ENCODE measurements at regions not wholly inside any gene's neighbourhood (a gene's known extent, or its start where the extent isn't known, plus 50 kb on each side); places are given as distances from the start of the nearest gene placed in this dataset.

GRCh38 chr10:88063861-88064557, 200.6 kb downstream of the PTEN start:
- H3K36me3 Mint-ChIP-seq (ENCODE audit: insufficient read depth) = no peaks in the 10 kb centered on the region
- no peak overlapping the region for H3K27ac Mint-ChIP-seq
- no peak for TF ChIP-seq CTCF (IDR thresholded peaks at IDR 0.05; ENCODE audit: unreplicated experiment)
- no peaks in the 10 kb centered on the region for H3K27me3 Mint-ChIP-seq
- peaks cover 19% of the 10 kb centered on the region for H3K4me1 Mint-ChIP-seq (ENCODE audit: low read depth)
- no peak for DNase-seq (ENCODE audit: low spot score, unreplicated experiment)
- no peak overlapping the region for H3K4me3 Mint-ChIP-seq (ENCODE audit: low read depth)
- H3K9me3 Mint-ChIP-seq (ENCODE audit: low read depth) = peaks cover 4% of the 10 kb centered on the region

- H3K27me3 Mint-ChIP-seq = no peaks in the 10 kb centered on the region
- TF ChIP-seq CTCF (IDR thresholded peaks at IDR 0.05; ENCODE audit: unreplicated experiment) = no peak
- no peak overlapping the region for H3K4me3 Mint-ChIP-seq (ENCODE audit: low read depth)
- no peak for DNase-seq (ENCODE audit: low spot score, unreplicated experiment)
- H3K4me1 Mint-ChIP-seq (ENCODE audit: low read depth) = peaks cover 19% of the 10 kb centered on the region
- H3K9me3 Mint-ChIP-seq (ENCODE audit: low read depth) = peaks cover 4% of the 10 kb centered on the region
- H3K27ac Mint-ChIP-seq = no peak overlapping the region
- no peaks in the 10 kb centered on the region for H3K36me3 Mint-ChIP-seq (ENCODE audit: insufficient read depth)
Observed at GRCh38 chr10:88064608-88065382, 201.4 kb downstream of the PTEN start.

DNA sequence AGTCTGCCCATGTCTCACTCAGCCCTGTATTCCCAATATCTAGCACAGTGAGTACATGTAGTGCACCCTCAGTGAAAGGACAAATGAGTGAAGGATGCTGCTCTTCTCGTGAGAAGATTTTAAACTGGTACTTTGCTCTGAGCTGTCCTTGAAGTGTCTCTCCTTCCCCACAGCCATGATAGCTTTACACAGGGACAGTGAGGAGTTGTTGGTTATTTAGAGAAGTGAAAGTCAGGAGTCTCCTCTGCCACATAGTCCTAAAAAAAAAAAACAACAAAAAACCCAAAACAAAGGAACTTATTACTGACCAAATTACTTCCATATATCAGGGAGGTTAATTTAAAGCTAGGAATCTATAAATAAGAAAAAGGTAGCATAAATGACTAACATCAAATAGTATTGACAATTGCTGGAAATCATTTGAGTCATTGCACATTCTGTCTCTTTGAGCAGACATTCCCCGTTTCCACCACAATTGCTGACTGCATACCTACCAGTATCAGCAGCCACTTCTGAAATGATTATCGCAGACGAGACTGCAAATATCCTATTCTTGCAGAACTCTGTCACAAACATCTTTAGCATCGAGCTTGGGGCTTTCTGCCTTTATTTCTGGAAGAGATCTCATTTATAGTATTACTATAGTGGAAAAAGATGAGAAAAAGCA, 202.1 kb downstream of the PTEN start:
- Mint-ChIP-seq H3K9me3 (ENCODE audit: low read depth) (peaks cover 2% of the 10 kb centered on the region), H3K4me1 (ENCODE audit: low read depth) (peaks cover 19% of the 10 kb centered on the region), H3K27ac (no peak overlapping the region), H3K36me3 (ENCODE audit: insufficient read depth) (no peaks in the 10 kb centered on the region), H3K27me3 (no peaks in the 10 kb centered on the region), H3K4me3 (ENCODE audit: low read depth) (no peak overlapping the region)
- DNase-seq (ENCODE audit: low spot score, unreplicated experiment) = no peak
- no peak for TF ChIP-seq CTCF (IDR thresholded peaks at IDR 0.05; ENCODE audit: unreplicated experiment)

- H3K27me3 Mint-ChIP-seq = no peaks in the 10 kb centered on the region
- H3K4me3 Mint-ChIP-seq (ENCODE audit: low read depth) = no peak overlapping the region
- no peak overlapping the region for H3K27ac Mint-ChIP-seq
- H3K4me1 Mint-ChIP-seq (ENCODE audit: low read depth) = peaks cover 19% of the 10 kb centered on the region
- DNase-seq (ENCODE audit: low spot score, unreplicated experiment) = no peak
- no peaks in the 10 kb centered on the region for H3K36me3 Mint-ChIP-seq (ENCODE audit: insufficient read depth)
- no peaks in the 10 kb centered on the region for H3K9me3 Mint-ChIP-seq (ENCODE audit: low read depth)
- TF ChIP-seq CTCF (IDR thresholded peaks at IDR 0.05; ENCODE audit: unreplicated experiment) = no peak
Observed at GRCh38 chr10:88066319-88066718, 202.9 kb downstream of the PTEN start.

GRCh38 chr10:88066876-88067275, 203.5 kb downstream of the PTEN start:
- H3K4me1 Mint-ChIP-seq (ENCODE audit: low read depth) = peaks cover 16% of the 10 kb centered on the region
- no peak overlapping the region for H3K4me3 Mint-ChIP-seq (ENCODE audit: low read depth)
- no peaks in the 10 kb centered on the region for H3K9me3 Mint-ChIP-seq (ENCODE audit: low read depth)
- no peak overlapping the region for H3K27ac Mint-ChIP-seq
- no peak for DNase-seq (ENCODE audit: low spot score, unreplicated experiment)
- H3K27me3 Mint-ChIP-seq = no peaks in the 10 kb centered on the region
- H3K36me3 Mint-ChIP-seq (ENCODE audit: insufficient read depth) = no peaks in the 10 kb centered on the region
- TF ChIP-seq CTCF (IDR thresholded peaks at IDR 0.05; ENCODE audit: unreplicated experiment) = no peak

All from progenitor cell of endocrine pancreas (in vitro differentiated cells).